ENCODE measurements at regions not wholly inside any gene's neighbourhood (a gene's known extent, or its start where the extent isn't known, plus 50 kb on each side); places are given as distances from the start of the nearest gene placed in this dataset.
A peak's percentile ranks its signal among the peaks of the same experiment; 100 is the strongest.

- no peak for DNase-seq
Observed at GRCh38 chr11:97349201-97349600, 959.4 kb downstream of the JRKL start.

GRCh38 chr11:97351939-97352338, 962.1 kb downstream of the JRKL start:
- DNase-seq: no peak

- DNase-seq: no peak
Observed at GRCh38 chr11:97354026-97354425, 964.2 kb downstream of the JRKL start.

GRCh38 chr11:97354576-97354975, 964.8 kb downstream of the JRKL start:
- no peak for DNase-seq

GRCh38 chr11:97355230-97355629, 965.4 kb downstream of the JRKL start:
- DNase-seq: no peak

- DNase-seq: no peak
Observed at GRCh38 chr11:97356144-97356543, 966.3 kb downstream of the JRKL start.

GRCh38 chr11:97359016-97359415, 969.2 kb downstream of the JRKL start:
- no peak for DNase-seq

- no peak for DNase-seq
Observed at GRCh38 chr11:97361812-97362378, 972.1 kb downstream of the JRKL start.

GRCh38 chr11:97363331-97363730, 973.5 kb downstream of the JRKL start:
- no peak for DNase-seq

- no peak for DNase-seq
Observed at GRCh38 chr11:97364047-97364446, 974.2 kb downstream of the JRKL start.

- DNase-seq: no peak
Observed at GRCh38 chr11:97367406-97368083, 977.7 kb downstream of the JRKL start.

- no peak for DNase-seq
Observed at GRCh38 chr11:97389270-97389669, 999.5 kb downstream of the JRKL start.

GRCh38 chr11:97398246-97398645, 1008.4 kb downstream of the JRKL start:
- no peak for DNase-seq

GRCh38 chr11:97409141-97409540, 1019.3 kb downstream of the JRKL start:
- no peak for DNase-seq

- DNase-seq: no peak
Observed at GRCh38 chr11:97414801-97415200, 1025.0 kb downstream of the JRKL start.

GRCh38 chr11:97419729-97420128, 1029.9 kb downstream of the JRKL start:
- no peak for DNase-seq

GRCh38 chr11:97428247-97428790, 1038.5 kb downstream of the JRKL start:
- no peak for DNase-seq

- no peak for DNase-seq
Observed at GRCh38 chr11:97430877-97431276, 1041.1 kb downstream of the JRKL start.

- DNase-seq: no peak
Observed at GRCh38 chr11:97432926-97433325, 1043.1 kb downstream of the JRKL start.

- no peak for DNase-seq
Observed at GRCh38 chr11:97445561-97445960, 1055.7 kb downstream of the JRKL start.

- DNase-seq: no peak
Observed at GRCh38 chr11:97451441-97451840, 1061.6 kb downstream of the JRKL start.

- DNase-seq: peak; percentile 15
Observed at GRCh38 chr11:97454988-97455387, 1065.2 kb downstream of the JRKL start.

- no peak for DNase-seq
Observed at GRCh38 chr11:97460091-97460490, 1070.3 kb downstream of the JRKL start.

GRCh38 chr11:97461044-97461880, 1071.4 kb downstream of the JRKL start:
- no peak for DNase-seq

All from hematopoietic multipotent progenitor cell treated with erythropoietin and hydrocortisone succinate and interleukin-3 and kit ligand, for 6 days (in vitro differentiated cells).